ENCODE measurements at regions not wholly inside any gene's neighbourhood (a gene's known extent, or its start where the extent isn't known, plus 50 kb on each side); places are given as distances from the start of the nearest gene placed in this dataset.

DNA sequence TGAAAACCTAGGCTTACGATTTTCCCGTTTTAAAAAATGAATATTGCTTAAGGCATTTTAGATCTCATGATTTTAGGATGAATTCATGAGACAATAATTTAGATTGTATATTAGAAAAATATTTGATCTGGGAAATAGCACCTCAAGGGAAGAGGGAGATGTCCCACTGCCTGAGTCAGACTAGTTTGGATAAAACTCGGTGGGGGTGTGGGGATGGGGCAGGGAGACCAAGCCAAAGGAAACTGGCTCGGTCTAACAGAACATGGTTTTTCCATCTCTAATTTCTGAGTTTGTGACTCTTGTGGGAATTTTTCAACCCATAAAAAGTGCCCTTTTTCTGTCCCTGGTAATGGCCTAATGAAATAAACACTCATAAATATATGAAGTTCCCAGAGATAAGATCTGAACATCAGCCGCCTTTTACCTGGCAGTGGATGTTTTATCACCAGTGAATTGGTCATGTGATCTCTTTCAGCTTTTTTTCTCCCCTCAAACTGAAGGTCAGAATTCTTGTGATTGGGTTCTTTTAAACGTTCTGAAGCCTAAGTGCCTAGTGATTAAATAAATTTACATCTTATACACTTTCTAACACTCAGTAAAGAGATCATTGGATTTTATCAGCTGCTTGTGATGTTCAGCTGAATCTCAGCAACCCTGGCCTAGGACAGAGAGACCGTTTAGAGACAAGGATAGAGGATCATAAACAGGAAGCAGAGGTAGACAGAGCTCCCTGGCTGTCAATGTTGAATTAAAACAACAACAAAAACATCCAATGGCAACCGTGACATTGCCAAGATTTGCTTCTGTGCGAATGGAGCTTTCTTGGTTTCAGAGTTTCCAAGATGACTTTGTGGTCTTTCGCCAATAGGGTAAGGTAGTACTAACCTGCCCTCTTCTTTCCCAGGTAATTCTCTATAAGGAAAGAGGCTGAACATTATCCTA is 1038.2 kb downstream of the MCTP2 start:
- TF ChIP-seq, protein P1, sequence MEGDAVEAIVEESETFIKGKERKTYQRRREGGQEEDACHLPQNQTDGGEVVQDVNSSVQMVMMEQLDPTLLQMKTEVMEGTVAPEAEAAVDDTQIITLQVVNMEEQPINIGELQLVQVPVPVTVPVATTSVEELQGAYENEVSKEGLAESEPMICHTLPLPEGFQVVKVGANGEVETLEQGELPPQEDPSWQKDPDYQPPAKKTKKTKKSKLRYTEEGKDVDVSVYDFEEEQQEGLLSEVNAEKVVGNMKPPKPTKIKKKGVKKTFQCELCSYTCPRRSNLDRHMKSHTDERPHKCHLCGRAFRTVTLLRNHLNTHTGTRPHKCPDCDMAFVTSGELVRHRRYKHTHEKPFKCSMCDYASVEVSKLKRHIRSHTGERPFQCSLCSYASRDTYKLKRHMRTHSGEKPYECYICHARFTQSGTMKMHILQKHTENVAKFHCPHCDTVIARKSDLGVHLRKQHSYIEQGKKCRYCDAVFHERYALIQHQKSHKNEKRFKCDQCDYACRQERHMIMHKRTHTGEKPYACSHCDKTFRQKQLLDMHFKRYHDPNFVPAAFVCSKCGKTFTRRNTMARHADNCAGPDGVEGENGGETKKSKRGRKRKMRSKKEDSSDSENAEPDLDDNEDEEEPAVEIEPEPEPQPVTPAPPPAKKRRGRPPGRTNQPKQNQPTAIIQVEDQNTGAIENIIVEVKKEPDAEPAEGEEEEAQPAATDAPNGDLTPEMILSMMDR (IDR thresholded peaks at IDR 0.05), result no peak
- TF ChIP-seq POLR2A (IDR thresholded peaks at IDR 0.05), result no peak

Data from body of pancreas (tissue), 4 donors.